ENCODE measurements at regions not wholly inside any gene's neighbourhood (a gene's known extent, or its start where the extent isn't known, plus 50 kb on each side); places are given as distances from the start of the nearest gene placed in this dataset.

DNA sequence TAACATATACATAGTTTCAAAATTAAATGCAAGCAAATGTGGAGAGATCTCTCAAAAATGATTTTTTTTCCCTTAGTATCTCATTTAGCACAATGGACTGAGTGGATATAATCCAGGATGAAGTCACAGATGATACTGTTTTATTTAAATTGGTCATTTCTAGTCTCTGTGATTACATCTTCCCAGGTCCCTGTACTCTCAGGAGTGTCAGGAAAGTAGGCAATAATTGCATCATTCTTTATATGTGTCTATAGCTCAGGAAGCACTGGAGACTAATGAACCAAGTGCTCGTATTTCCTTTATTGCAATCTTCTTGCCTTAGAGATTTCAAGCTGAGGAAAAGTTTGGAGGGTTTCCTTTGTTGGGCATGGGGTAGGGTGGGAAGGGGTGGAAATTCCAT is 309.4 kb upstream of the THRB start:
- no peak for ATAC-seq
- Histone ChIP-seq H3K4me3 (no peak overlapping the region), H3K9me3 (no peaks in the 10 kb centered on the region), H3K27me3 (no peaks in the 10 kb centered on the region), H3K4me1 (no peaks in the 10 kb centered on the region), H3K27ac (no peak overlapping the region), H3K36me3 (replicated peaks in 1 of 2; ENCODE audit: insufficient read depth in 1 of 2, low read depth in 2 of 2) (no peaks in the 10 kb centered on the region)
- 72 to 86% methylated on average over 1 of the region's 1 CpG for WGBS, 2 donors
- no peak for DNase-seq
- intact Hi-C loops (cut with DNase I): no loop called here
- no peak for TF ChIP-seq POLR2A (IDR thresholded peaks at IDR 0.05)
- TF ChIP-seq, protein P1, sequence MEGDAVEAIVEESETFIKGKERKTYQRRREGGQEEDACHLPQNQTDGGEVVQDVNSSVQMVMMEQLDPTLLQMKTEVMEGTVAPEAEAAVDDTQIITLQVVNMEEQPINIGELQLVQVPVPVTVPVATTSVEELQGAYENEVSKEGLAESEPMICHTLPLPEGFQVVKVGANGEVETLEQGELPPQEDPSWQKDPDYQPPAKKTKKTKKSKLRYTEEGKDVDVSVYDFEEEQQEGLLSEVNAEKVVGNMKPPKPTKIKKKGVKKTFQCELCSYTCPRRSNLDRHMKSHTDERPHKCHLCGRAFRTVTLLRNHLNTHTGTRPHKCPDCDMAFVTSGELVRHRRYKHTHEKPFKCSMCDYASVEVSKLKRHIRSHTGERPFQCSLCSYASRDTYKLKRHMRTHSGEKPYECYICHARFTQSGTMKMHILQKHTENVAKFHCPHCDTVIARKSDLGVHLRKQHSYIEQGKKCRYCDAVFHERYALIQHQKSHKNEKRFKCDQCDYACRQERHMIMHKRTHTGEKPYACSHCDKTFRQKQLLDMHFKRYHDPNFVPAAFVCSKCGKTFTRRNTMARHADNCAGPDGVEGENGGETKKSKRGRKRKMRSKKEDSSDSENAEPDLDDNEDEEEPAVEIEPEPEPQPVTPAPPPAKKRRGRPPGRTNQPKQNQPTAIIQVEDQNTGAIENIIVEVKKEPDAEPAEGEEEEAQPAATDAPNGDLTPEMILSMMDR (IDR thresholded peaks at IDR 0.05): no peak

DNA sequence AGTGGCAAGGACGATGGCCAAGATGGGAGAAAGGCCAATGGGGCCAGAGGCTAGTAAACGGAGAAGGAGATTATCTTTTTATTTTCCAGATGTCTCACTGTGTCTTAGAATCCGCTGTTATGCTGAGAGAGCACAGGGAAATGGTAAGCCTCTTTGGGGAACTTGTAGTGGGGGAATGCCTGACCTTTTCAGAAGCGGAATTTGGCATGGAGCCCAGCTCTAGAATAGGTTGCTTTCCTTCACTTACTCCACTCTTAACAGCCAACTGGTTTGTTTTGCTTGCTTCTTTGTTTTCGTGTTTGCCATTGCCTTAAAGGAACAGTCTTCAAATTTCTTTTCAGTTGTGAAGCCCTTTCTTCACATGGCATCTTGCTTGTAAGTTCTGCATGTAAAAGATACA is 316.2 kb upstream of the THRB start:
- TF ChIP-seq POLR2A (IDR thresholded peaks at IDR 0.05): no peak
- TF ChIP-seq, protein P1 (IDR thresholded peaks at IDR 0.05): no peak
- intact Hi-C loops (cut with DNase I): no loop called here
- Histone ChIP-seq H3K36me3 (replicated peaks in 1 of 2; ENCODE audit: insufficient read depth in 1 of 2, low read depth in 2 of 2) (no peaks in the 10 kb centered on the region), H3K4me1 (no peaks in the 10 kb centered on the region), H3K9me3 (no peaks in the 10 kb centered on the region), H3K27me3 (no peaks in the 10 kb centered on the region), H3K4me3 (no peak overlapping the region), H3K27ac (no peak overlapping the region)
- ATAC-seq (no peak), DNase-seq (peak in 1 of 4 donors; percentile 20)
- WGBS, 2 donors: 40 to 42% methylated on average over 5 of the region's 5 CpGs

DNA sequence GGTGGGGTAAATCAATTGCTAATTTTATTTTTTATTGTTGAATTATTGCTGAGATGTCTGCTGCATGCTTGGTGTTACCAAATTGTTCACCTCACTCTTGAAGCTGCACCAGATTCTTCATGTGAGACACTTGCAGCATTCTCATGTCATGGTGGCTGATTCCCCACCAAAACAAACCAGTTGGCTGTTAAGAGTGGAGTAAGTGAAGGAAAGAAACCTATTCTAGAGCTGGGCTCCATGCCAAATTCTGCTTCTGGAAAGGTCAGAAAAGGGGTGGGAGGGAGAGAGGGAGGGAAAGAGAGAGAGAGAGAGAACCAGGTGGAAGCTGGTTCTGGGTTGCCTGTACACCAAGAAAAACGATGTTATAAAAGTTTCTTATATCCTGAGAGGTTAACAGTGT is 317.5 kb upstream of the THRB start:
- DNase-seq (no peak), ATAC-seq (no peak)
- H3K9me3 ChIP-seq: no peaks in the 10 kb centered on the region
- TF ChIP-seq, protein P1 (IDR thresholded peaks at IDR 0.05): no peak
- H3K27ac ChIP-seq: no peak overlapping the region
- no peaks in the 10 kb centered on the region for H3K4me1 ChIP-seq
- H3K27me3 ChIP-seq: no peaks in the 10 kb centered on the region
- no peaks in the 10 kb centered on the region for H3K36me3 ChIP-seq (replicated peaks in 1 of 2; ENCODE audit: insufficient read depth in 1 of 2, low read depth in 2 of 2)
- intact Hi-C loops (cut with DNase I): no loop called here
- H3K4me3 ChIP-seq: no peak overlapping the region
- WGBS, 2 donors: 32 to 48% methylated on average over 1 of the region's 1 CpG

DNA sequence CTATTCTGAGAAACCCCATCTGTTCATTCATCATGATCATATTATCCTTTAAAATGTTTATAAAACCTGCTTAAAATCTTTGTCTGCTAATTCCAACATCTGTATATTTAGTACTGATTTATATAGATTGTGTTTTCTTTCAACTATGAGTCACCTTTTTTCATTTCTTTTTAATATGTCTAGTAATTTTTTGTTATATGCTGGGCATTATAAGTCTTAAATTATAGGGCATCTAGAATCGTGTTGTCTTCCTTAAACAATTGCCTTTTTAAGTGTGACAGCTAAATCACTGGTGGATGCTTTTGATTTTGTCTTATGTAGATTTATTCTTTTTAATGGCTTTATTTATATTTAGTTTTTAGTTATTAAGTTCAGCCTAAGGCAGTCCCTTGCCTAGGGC is 323.4 kb upstream of the THRB start:
- H3K4me3 ChIP-seq: no peak overlapping the region
- intact Hi-C loops (cut with DNase I): no loop called here
- TF ChIP-seq, protein P1 (IDR thresholded peaks at IDR 0.05): no peak
- TF ChIP-seq POLR2A (IDR thresholded peaks at IDR 0.05): no peak
- no peaks in the 10 kb centered on the region for H3K27me3 ChIP-seq
- no peaks in the 10 kb centered on the region for H3K9me3 ChIP-seq
- H3K27ac ChIP-seq: no peak overlapping the region
- no peaks in the 10 kb centered on the region for H3K36me3 ChIP-seq (replicated peaks in 1 of 2; ENCODE audit: insufficient read depth in 1 of 2, low read depth in 2 of 2)
- H3K4me1 ChIP-seq: no peaks in the 10 kb centered on the region
- DNase-seq: no peak
- WGBS, 2 donors: 58 to 71% methylated on average over 1 of the region's 1 CpG
- no peak for ATAC-seq

DNA sequence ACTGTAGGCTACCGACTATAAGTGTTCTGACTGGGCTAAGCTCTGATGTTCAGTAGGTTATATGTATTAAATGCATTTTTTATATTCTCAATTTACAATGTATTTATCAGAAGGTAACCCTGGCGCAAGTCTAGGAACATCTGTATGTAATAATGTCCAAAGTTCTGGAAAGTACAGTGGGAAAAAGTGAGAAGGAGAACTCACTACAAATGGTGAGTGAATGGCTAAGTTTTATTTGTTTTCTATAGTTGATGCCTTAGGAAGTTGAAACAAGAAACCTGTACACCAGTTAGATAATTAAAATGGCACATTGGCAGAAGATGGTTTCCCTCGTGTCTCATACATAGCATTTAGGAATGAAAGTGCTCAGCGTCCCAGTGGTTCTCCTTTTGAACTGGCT is 333.4 kb upstream of the THRB start:
- DNase-seq (no peak), ATAC-seq (no peak)
- TF ChIP-seq, protein P1 (IDR thresholded peaks at IDR 0.05): no peak
- TF ChIP-seq POLR2A (IDR thresholded peaks at IDR 0.05): no peak
- H3K27ac ChIP-seq: no peak overlapping the region
- no peaks in the 10 kb centered on the region for H3K36me3 ChIP-seq (replicated peaks in 1 of 2; ENCODE audit: insufficient read depth in 1 of 2, low read depth in 2 of 2)
- H3K9me3 ChIP-seq: no peaks in the 10 kb centered on the region
- H3K27me3 ChIP-seq: no peaks in the 10 kb centered on the region
- peaks cover 19% of the 10 kb centered on the region for H3K4me1 ChIP-seq
- WGBS, 2 donors: 53 to 64% methylated on average over 4 of the region's 4 CpGs
- H3K4me3 ChIP-seq: no peak overlapping the region
- intact Hi-C loops (cut with DNase I): no loop called here
